Keratinocyte (primary cell): ENCODE measurements at regions not wholly inside any gene's neighbourhood (a gene's known extent, or its start where the extent isn't known, plus 50 kb on each side); places are given as distances from the start of the nearest gene placed in this dataset.

Source experiments
- EZH2 ChIP-seq: IDR thresholded peaks from one replicate; pipeline ENCODE4 v1.6.1; 2012; ENCODE audit warnings: inconsistent platforms, mild to moderate bottlenecking, low read length, moderate library complexity
- TF ChIP-seq, protein P1 (sequence below), 3 experiments: IDR thresholded peaks in 1 of 3; conservative IDR thresholded peaks in 1 of 3; optimal IDR thresholded peaks in 1 of 3; 2 replicates in 2 of 3; 3 replicates in 1 of 3; pipeline versions ENCODE3 to v1.5.1; 2011; ENCODE audit warnings: low read length in 3 of 3, mild to moderate bottlenecking in 3 of 3, moderate library complexity in 2 of 3, control low read depth in 1 of 3, inconsistent platforms in 1 of 3; ENCODE audit not compliant: insufficient read depth in 2 of 3; ENCODE audit errors: extremely low read depth in 1 of 3

DNA sequence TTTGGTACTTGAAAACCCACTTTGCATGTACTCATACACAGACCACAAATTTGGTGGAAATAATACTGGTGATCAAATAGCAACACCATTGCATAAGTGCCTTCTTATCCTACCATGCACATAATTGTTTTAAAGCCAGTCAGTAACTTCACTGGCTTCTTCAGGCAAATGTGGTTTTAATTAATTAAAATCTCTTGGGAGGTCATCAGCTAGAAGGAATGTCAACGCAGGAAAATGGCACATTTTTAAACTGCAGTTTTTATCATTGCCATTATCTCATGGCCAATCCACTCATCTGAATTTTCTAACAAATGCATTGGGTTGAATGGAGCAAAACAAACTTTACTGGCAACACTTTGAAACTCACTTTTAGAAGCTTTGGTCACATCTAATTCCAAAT lies 105.7 kb upstream of the ZPLD1 start:
- TF ChIP-seq EZH2, result no peak
- TF ChIP-seq, protein P1, sequence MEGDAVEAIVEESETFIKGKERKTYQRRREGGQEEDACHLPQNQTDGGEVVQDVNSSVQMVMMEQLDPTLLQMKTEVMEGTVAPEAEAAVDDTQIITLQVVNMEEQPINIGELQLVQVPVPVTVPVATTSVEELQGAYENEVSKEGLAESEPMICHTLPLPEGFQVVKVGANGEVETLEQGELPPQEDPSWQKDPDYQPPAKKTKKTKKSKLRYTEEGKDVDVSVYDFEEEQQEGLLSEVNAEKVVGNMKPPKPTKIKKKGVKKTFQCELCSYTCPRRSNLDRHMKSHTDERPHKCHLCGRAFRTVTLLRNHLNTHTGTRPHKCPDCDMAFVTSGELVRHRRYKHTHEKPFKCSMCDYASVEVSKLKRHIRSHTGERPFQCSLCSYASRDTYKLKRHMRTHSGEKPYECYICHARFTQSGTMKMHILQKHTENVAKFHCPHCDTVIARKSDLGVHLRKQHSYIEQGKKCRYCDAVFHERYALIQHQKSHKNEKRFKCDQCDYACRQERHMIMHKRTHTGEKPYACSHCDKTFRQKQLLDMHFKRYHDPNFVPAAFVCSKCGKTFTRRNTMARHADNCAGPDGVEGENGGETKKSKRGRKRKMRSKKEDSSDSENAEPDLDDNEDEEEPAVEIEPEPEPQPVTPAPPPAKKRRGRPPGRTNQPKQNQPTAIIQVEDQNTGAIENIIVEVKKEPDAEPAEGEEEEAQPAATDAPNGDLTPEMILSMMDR (optimal IDR thresholded peaks at IDR 0.05 in 1 of 3, IDR thresholded peaks at IDR 0.05 in 1 of 3, conservative IDR thresholded peaks at IDR 0.05 in 1 of 3; ENCODE audit: extremely low read depth in 1 of 3, insufficient read depth in 2 of 3, low read length in 3 of 3), result no peak
